ENCODE measurements at regions not wholly inside any gene's neighbourhood (a gene's known extent, or its start where the extent isn't known, plus 50 kb on each side); places are given as distances from the start of the nearest gene placed in this dataset.

DNA sequence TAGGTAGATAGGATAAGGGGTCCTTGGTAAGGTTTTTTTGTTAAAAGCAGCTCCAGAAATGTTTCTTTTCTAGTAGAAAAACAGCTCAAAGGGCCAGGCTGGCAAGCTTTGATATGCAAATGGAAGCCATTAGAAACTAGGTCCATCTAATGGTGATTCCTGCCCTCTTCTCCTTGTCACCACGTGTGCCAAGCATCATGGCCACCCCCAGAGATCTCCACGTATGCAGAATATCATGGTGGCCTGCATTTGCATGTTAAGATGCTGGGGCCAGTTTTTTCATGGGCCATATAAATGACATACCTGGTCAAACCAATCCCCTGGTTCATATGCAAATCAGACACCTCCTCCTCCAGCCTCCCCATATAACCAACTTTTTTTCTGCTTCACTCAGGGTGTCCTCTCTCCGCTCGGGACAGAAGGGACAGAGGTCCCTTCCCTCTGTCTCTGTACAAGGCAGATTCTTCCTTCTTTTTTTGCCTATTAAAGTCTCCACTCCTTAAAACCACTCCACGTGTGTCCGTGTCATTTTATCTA is 1335.9 kb downstream of the UQCRFS1 start:
- TF ChIP-seq, protein P1, sequence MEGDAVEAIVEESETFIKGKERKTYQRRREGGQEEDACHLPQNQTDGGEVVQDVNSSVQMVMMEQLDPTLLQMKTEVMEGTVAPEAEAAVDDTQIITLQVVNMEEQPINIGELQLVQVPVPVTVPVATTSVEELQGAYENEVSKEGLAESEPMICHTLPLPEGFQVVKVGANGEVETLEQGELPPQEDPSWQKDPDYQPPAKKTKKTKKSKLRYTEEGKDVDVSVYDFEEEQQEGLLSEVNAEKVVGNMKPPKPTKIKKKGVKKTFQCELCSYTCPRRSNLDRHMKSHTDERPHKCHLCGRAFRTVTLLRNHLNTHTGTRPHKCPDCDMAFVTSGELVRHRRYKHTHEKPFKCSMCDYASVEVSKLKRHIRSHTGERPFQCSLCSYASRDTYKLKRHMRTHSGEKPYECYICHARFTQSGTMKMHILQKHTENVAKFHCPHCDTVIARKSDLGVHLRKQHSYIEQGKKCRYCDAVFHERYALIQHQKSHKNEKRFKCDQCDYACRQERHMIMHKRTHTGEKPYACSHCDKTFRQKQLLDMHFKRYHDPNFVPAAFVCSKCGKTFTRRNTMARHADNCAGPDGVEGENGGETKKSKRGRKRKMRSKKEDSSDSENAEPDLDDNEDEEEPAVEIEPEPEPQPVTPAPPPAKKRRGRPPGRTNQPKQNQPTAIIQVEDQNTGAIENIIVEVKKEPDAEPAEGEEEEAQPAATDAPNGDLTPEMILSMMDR (IDR thresholded peaks at IDR 0.05; ENCODE audit: insufficient read depth, low read length): no peak
- TF ChIP-seq GABPA (IDR thresholded peaks at IDR 0.05; ENCODE audit: low read depth): no peak
- TF ChIP-seq, protein P2, sequence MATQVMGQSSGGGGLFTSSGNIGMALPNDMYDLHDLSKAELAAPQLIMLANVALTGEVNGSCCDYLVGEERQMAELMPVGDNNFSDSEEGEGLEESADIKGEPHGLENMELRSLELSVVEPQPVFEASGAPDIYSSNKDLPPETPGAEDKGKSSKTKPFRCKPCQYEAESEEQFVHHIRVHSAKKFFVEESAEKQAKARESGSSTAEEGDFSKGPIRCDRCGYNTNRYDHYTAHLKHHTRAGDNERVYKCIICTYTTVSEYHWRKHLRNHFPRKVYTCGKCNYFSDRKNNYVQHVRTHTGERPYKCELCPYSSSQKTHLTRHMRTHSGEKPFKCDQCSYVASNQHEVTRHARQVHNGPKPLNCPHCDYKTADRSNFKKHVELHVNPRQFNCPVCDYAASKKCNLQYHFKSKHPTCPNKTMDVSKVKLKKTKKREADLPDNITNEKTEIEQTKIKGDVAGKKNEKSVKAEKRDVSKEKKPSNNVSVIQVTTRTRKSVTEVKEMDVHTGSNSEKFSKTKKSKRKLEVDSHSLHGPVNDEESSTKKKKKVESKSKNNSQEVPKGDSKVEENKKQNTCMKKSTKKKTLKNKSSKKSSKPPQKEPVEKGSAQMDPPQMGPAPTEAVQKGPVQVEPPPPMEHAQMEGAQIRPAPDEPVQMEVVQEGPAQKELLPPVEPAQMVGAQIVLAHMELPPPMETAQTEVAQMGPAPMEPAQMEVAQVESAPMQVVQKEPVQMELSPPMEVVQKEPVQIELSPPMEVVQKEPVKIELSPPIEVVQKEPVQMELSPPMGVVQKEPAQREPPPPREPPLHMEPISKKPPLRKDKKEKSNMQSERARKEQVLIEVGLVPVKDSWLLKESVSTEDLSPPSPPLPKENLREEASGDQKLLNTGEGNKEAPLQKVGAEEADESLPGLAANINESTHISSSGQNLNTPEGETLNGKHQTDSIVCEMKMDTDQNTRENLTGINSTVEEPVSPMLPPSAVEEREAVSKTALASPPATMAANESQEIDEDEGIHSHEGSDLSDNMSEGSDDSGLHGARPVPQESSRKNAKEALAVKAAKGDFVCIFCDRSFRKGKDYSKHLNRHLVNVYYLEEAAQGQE (IDR thresholded peaks at IDR 0.05; ENCODE audit: insufficient replicate concordance, low read depth): no peak
